GM20000 (cell line): ENCODE measurements at regions not wholly inside any gene's neighbourhood (a gene's known extent, or its start where the extent isn't known, plus 50 kb on each side); places are given as distances from the start of the nearest gene placed in this dataset.

Experiments
- DNase-seq: peaks from one replicate; pipeline ENCODE4 v3.0.0; 2012; ENCODE audit warnings: low spot score
- TF ChIP-seq, protein P1 (sequence below): IDR thresholded peaks from 2 replicates; pipeline ENCODE4 v1.5.1; 2012; ENCODE audit warnings: mild to moderate bottlenecking, control low read depth; ENCODE audit errors: extremely low read depth, missing control alignments

DNA sequence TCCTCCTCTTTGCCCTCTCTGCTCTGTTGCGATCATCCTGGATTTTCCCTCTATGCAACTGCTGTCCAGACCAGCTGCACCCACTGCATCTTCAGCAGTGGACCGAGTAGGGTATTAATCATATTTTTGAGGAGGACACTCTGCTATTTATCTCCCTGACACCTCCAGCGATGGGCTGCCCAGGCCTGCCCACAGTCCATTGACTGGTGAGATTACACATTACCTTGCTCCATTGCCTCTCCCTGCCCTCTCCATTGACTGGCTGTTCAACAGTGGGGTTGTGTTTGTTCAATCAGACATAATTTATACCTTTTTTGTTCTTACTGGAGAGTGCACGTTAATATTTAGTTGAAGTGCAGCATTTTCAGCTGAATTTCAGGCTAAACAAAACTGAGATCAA, 559.3 kb upstream of the ARRDC4 start:
- TF ChIP-seq, protein P1, sequence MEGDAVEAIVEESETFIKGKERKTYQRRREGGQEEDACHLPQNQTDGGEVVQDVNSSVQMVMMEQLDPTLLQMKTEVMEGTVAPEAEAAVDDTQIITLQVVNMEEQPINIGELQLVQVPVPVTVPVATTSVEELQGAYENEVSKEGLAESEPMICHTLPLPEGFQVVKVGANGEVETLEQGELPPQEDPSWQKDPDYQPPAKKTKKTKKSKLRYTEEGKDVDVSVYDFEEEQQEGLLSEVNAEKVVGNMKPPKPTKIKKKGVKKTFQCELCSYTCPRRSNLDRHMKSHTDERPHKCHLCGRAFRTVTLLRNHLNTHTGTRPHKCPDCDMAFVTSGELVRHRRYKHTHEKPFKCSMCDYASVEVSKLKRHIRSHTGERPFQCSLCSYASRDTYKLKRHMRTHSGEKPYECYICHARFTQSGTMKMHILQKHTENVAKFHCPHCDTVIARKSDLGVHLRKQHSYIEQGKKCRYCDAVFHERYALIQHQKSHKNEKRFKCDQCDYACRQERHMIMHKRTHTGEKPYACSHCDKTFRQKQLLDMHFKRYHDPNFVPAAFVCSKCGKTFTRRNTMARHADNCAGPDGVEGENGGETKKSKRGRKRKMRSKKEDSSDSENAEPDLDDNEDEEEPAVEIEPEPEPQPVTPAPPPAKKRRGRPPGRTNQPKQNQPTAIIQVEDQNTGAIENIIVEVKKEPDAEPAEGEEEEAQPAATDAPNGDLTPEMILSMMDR, result no peak
- DNase-seq, result no peak

GRCh38 chr15:97401970-97402369, 558.5 kb upstream of the ARRDC4 start:
- TF ChIP-seq, protein P1, result no peak
- DNase-seq, result no peak

GRCh38 chr15:97406841-97407240, 553.7 kb upstream of the ARRDC4 start:
- TF ChIP-seq, protein P1, result no peak
- DNase-seq, result no peak

GRCh38 chr15:97410897-97411575, 549.5 kb upstream of the ARRDC4 start:
- TF ChIP-seq, protein P1, result no peak
- no peak for DNase-seq

GRCh38 chr15:97420130-97420529, 540.4 kb upstream of the ARRDC4 start:
- TF ChIP-seq, protein P1, result no peak
- no peak for DNase-seq

- no peak for DNase-seq
- TF ChIP-seq, protein P1, result no peak
Observed at GRCh38 chr15:97425596-97425995, 534.9 kb upstream of the ARRDC4 start.

DNA sequence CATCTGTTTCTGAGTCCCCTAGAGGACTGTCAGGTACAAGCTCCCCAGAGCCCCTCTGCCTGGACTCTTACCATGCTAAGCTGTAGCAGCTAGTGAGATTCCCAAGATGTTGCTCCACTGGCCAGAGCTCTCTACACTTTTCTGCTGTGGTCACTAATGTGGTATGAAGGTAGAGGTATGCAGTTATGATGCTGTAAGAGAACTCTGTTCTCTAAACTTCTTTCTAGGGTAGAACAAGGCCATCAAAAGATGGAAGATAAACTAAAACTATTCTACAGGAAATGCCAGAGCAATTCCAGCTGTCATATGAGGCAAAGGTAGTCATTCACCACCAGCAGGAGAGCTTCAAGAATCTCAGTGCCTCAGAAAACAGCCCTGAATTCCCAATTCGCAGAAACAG, 517.4 kb upstream of the ARRDC4 start:
- TF ChIP-seq, protein P1, result no peak
- no peak for DNase-seq
